ENCODE measurements at regions not wholly inside any gene's neighbourhood (a gene's known extent, or its start where the extent isn't known, plus 50 kb on each side); places are given as distances from the start of the nearest gene placed in this dataset.
A peak's percentile ranks its signal among the peaks of the same experiment; 100 is the strongest.

GRCh38 chrX:8914681-8915080 lies 113.5 kb upstream of the FAM9A start:
- Mint-ChIP-seq H3K27ac (no peak overlapping the region), H3K27me3 (ENCODE audit: low read depth, poor library complexity) (peaks cover 4% of the 10 kb centered on the region), H3K4me3 (no peak overlapping the region), H3K36me3 (ENCODE audit: low read depth) (no peaks in the 10 kb centered on the region), H3K4me1 (peaks cover 9% of the 10 kb centered on the region), H3K9me3 (peaks cover 33% of the 10 kb centered on the region)
- TF ChIP-seq, protein P1, sequence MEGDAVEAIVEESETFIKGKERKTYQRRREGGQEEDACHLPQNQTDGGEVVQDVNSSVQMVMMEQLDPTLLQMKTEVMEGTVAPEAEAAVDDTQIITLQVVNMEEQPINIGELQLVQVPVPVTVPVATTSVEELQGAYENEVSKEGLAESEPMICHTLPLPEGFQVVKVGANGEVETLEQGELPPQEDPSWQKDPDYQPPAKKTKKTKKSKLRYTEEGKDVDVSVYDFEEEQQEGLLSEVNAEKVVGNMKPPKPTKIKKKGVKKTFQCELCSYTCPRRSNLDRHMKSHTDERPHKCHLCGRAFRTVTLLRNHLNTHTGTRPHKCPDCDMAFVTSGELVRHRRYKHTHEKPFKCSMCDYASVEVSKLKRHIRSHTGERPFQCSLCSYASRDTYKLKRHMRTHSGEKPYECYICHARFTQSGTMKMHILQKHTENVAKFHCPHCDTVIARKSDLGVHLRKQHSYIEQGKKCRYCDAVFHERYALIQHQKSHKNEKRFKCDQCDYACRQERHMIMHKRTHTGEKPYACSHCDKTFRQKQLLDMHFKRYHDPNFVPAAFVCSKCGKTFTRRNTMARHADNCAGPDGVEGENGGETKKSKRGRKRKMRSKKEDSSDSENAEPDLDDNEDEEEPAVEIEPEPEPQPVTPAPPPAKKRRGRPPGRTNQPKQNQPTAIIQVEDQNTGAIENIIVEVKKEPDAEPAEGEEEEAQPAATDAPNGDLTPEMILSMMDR (IDR thresholded peaks at IDR 0.05), result no peak
- DNase-seq, result no peak

- H3K36me3 Mint-ChIP-seq (ENCODE audit: low read depth), result no peaks in the 10 kb centered on the region
- H3K4me3 Mint-ChIP-seq, result no peak overlapping the region
Measured at GRCh38 chrX:8913655-8914409, 112.6 kb upstream of the FAM9A start.

DNA sequence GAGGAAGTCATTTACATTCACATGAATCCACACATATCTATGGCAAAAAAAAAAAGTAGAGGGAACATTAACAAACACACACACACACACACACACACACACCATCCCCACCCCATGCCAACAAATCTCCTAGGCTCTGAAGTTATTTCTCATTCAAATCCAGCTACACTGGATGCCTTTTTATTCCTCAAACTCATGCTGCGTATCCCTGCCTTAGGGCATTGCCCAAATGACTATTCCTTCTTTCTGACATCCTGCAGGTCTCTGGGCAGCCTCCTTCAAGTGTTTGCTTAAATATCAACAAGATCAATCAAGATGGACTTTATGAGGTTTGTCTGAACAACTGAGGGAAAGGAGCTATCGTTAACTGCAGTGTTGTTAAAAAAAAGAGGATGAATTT lies 106.5 kb upstream of the FAM9A start:
- TF ChIP-seq, protein P1 (IDR thresholded peaks at IDR 0.05), result no peak
- peaks cover 4% of the 10 kb centered on the region for H3K27me3 Mint-ChIP-seq (ENCODE audit: low read depth, poor library complexity)
- H3K36me3 Mint-ChIP-seq (ENCODE audit: low read depth), result no peaks in the 10 kb centered on the region
- H3K4me3 Mint-ChIP-seq, result no peak overlapping the region
- no peak overlapping the region for H3K27ac Mint-ChIP-seq
- H3K4me1 Mint-ChIP-seq, result peaks cover 24% of the 10 kb centered on the region
- DNase-seq, result no peak
- H3K9me3 Mint-ChIP-seq, result peaks cover 32% of the 10 kb centered on the region

More at GRCh38 chrX:8913655-8914409, 112.6 kb upstream of the FAM9A start:
- Mint-ChIP-seq H3K9me3 (peaks cover 36% of the 10 kb centered on the region), H3K27me3 (ENCODE audit: low read depth, poor library complexity) (peaks cover 4% of the 10 kb centered on the region), H3K4me1 (peaks cover 9% of the 10 kb centered on the region), H3K27ac (no peak overlapping the region)
- TF ChIP-seq, protein P1 (IDR thresholded peaks at IDR 0.05), result no peak
- no peak for DNase-seq

DNA sequence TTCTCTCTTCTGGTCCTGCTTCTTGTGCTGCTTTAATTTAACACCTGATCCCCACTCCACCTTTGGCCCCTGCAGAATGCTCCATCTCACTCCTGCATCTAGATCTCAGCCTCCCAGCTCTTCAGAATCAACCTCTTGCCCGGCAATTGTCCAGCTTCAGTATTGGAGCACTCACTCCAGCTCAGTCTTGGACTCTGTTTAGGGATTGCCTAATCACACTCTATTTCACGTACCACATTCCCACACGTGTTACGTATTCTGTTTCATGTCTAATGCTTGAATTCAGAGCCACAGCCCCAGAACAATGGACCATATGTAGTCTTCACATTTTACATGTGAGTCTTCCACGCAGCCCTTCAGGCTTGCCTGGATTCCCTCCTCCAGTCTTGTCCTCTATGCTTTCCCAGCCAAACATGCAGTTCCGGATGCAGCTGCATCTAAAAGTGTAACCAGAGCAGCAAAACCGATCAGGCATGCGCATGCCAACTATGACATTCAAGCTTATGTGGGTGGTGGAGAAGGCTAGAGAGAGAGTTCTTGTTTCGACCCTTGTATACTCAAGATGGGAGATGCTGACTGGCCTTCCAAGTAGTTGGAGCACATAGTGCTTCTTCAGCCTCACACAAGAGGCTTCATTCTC lies 105.2 kb upstream of the FAM9A start:
- Mint-ChIP-seq H3K9me3 (peaks cover 31% of the 10 kb centered on the region), H3K4me3 (no peak overlapping the region)

GRCh38 chrX:8897259-8897658 lies 96.1 kb upstream of the FAM9A start:
- Mint-ChIP-seq H3K27ac (no peak overlapping the region), H3K4me1 (no peaks in the 10 kb centered on the region), H3K4me3 (no peak overlapping the region), H3K9me3 (peaks cover 48% of the 10 kb centered on the region), H3K27me3 (ENCODE audit: low read depth, poor library complexity) (no peaks in the 10 kb centered on the region), H3K36me3 (ENCODE audit: low read depth) (no peaks in the 10 kb centered on the region)
- TF ChIP-seq, protein P1 (IDR thresholded peaks at IDR 0.05), result no peak
- DNase-seq, result no peak

More for the DNA sequence above, 105.2 kb upstream of the FAM9A start:
- H3K27ac Mint-ChIP-seq, result peak overlapping the region; percentile 11
- H3K36me3 Mint-ChIP-seq (ENCODE audit: low read depth), result no peaks in the 10 kb centered on the region
- TF ChIP-seq, protein P1 (IDR thresholded peaks at IDR 0.05), result no peak
- peaks cover 4% of the 10 kb centered on the region for H3K27me3 Mint-ChIP-seq (ENCODE audit: low read depth, poor library complexity)
- H3K4me1 Mint-ChIP-seq, result peaks cover 28% of the 10 kb centered on the region
- DNase-seq, result no peak

Measured in nephron progenitor cell (in vitro differentiated cells).